IgD-negative memory B cell (primary cell): ENCODE measurements at regions not wholly inside any gene's neighbourhood (a gene's known extent, or its start where the extent isn't known, plus 50 kb on each side); places are given as distances from the start of the nearest gene placed in this dataset.
"Not testable (repeated sequence)": the region's sequence is repeated elsewhere in the genome, so short reads cannot be mapped to it uniquely, and the experiment has no call there.

ENCODE experiments used
- H3K27ac Mint-ChIP-seq, 3 donors: one replicate each; pipeline ENCODE4 v1.8.0; 2020 to 2022; ENCODE audit warnings: mild to moderate bottlenecking in 3 of 3, mixed read lengths in 3 of 3, moderate library complexity in 1 of 3
- H3K27me3 Mint-ChIP-seq: one replicate; pipeline ENCODE4 v1.8.0; 2021; ENCODE audit warnings: mixed read lengths
- H3K36me3 Mint-ChIP-seq: one replicate; pipeline ENCODE4 v1.8.0; 2020; ENCODE audit warnings: mild to moderate bottlenecking, mixed read lengths
- H3K4me1 Mint-ChIP-seq, 3 donors: one replicate each; pipeline ENCODE4 v1.8.0; 2020 to 2022; ENCODE audit warnings: mixed read lengths in 3 of 3, mild to moderate bottlenecking in 1 of 3
- H3K4me3 Mint-ChIP-seq, 4 donors: one replicate each; pipeline ENCODE4 v1.8.0; 2020 to 2022; ENCODE audit warnings: mild to moderate bottlenecking in 4 of 4, mixed read lengths in 4 of 4, moderate library complexity in 3 of 4
- H3K9me3 Mint-ChIP-seq, 3 donors: one replicate each; pipeline ENCODE4 v1.8.0; 2020 to 2021; ENCODE audit warnings: mixed read lengths in 3 of 3, mild to moderate bottlenecking in 1 of 3

DNA sequence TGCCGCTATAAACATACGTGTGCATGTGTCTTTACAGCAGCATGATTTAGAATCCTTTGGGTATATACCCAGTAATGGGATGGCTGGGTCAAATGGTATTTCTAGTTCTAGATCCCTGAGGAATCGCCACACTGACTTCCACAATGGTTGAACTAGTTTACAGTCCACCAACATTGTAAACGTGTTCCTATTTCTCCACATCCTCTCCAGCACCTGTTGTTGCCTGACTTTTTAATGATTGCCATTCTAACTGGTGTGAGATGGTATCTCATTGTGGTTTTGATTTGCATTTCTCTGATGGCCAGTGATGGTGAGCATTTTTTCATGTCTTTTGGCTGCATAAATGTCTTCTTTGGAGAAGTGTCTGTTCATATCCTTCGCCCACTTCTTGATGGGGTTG, 121.1 kb downstream of the CRYBB2 start:
- not testable (repeated sequence) for H3K4me1 Mint-ChIP-seq, H3K4me3 Mint-ChIP-seq, H3K27ac Mint-ChIP-seq, H3K27me3 Mint-ChIP-seq, H3K9me3 Mint-ChIP-seq, H3K36me3 Mint-ChIP-seq

DNA sequence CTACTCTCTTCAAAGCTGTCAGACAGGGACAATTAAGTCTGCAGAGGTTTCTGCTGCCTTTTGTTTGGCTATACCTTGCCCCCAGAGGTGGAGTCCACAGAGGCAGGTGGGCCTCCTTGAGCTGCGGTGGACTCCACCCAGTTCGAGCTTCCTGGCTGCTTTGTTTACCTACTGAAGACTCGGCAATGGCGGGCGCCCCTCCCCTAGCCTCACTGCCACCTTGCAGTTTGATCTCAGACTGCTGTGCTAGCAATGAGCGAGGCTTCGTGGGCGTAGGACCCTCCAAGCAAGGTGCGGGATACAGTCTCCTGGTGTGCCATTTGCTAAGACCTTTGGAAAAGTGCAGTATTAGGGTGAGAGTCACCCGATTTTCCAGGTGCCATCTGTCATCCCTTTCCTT, 124.9 kb downstream of the CRYBB2 start:
- not testable (repeated sequence) for H3K9me3 Mint-ChIP-seq, H3K4me3 Mint-ChIP-seq, H3K27ac Mint-ChIP-seq, H3K36me3 Mint-ChIP-seq, H3K27me3 Mint-ChIP-seq, H3K4me1 Mint-ChIP-seq

DNA sequence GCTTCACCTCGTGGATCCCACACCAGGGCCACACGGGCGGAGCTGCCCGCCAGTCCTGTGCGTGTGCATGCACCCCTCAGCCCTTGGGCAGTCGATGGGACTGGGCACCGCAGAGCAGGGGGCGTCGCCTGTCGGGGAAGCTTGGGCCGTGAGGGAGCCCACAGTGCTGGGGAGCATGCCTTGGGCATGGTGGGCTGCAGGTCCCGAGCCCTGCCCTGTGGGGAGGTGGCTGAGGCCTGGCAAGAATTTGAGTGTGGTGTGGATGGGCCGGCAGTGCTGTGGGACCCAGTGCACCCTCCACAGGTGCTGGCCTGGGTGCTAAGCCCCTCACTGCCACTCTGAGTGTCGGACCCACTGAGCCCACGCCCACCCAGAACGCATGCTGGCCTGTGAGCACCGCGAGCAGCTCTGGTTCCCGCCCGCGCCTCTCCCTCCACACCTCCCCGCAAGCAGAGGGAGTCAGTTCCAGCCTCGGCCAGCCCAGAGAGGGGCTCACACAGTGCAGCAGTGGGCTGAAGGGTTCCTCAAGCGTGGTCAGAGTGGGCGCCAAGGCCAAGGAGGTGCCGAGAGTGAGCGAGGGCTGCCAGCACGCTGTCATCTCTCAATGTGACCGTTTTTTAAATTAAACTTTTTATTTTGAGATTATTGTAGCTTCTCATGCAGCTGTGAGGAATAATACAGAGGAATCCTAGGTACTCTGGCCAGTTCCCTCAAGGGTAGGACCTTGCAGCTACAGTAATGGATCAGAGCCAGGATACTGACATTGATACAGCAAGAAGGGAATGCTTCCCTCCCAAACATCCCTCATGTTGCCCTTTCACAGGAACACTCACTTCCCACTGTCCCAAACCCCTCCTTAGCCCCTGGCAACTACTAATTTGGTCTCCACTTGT, 127.7 kb downstream of the CRYBB2 start:
- no peaks in the 10 kb centered on the region for H3K4me1 Mint-ChIP-seq
- peaks cover 0 to 2% (median 0%) of the 10 kb centered on the region in 3 donors for H3K9me3 Mint-ChIP-seq
- H3K36me3 Mint-ChIP-seq = peaks cover 13% of the 10 kb centered on the region
- no peaks in the 10 kb centered on the region for H3K27me3 Mint-ChIP-seq
- H3K4me3 Mint-ChIP-seq = no peak overlapping the region
- H3K27ac Mint-ChIP-seq = no peak overlapping the region

DNA sequence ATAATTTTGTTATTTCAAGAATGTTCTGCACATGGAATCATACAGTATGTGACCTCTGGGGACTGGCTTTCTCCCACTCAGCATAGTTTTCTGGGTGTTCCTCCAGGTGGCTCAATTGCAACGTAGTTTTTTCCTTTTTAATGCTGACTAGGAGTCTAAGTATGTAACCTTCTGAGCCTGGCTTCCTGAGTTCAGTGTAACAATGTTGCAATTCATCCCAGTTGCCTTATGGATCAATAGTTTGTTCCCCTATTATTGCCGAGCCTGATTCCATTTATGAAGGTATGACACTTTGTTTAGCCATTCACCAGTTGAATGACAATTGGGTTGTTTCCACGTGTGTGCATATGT, 128.3 kb downstream of the CRYBB2 start:
- Mint-ChIP-seq H3K36me3 (peaks cover 15% of the 10 kb centered on the region), H3K27me3 (no peaks in the 10 kb centered on the region), H3K4me3 (no peak overlapping the region), H3K4me1 (no peaks in the 10 kb centered on the region), H3K27ac (no peak overlapping the region), H3K9me3 (peaks cover 0 to 2% (median 0%) of the 10 kb centered on the region in 3 donors)

DNA sequence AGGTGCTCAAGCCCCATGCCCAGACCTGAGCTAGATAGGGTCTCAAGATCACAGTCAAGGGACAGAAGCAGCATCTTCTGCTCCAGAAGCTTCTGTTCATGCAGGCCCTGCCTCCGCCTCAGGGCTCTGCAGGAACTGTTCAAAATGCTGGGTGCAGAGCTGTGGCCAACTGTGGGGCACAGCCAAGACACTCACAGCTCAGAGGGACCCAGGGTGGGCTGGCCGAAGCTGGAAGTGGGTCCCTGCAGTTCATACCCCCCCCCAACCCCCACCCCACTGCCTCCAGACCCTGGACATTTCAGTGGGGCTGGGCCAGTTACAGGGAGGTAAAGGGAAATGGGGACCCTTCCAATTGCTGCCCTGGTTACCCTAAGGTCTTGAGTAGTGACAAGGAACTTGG, 129.0 kb downstream of the CRYBB2 start:
- H3K27ac Mint-ChIP-seq = no peak overlapping the region
- H3K9me3 Mint-ChIP-seq = peaks cover 0 to 2% (median 0%) of the 10 kb centered on the region in 3 donors
- peaks cover 15% of the 10 kb centered on the region for H3K36me3 Mint-ChIP-seq
- H3K27me3 Mint-ChIP-seq = no peaks in the 10 kb centered on the region
- no peaks in the 10 kb centered on the region for H3K4me1 Mint-ChIP-seq
- no peak overlapping the region for H3K4me3 Mint-ChIP-seq

DNA sequence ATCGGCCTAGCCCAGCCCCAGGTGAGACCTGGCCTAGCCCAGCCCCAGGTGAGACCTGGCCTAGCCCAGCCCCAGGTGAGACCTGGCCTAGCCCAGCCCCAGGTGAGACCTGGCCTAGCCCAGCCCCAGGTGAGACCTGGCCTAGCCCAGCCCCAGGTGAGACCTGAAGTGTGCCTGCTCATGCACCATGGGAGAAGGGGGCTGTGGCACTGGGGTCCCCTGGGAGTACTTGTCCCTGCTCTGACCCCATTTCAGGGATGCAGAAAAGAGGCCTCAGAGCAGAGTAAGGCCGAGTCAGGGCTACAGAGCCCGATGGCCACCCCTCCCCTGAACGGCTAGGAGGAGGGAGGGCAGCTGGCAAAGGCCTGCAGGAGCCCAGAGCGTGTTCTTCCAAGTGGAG, 129.6 kb downstream of the CRYBB2 start:
- H3K9me3 Mint-ChIP-seq, H3K27me3 Mint-ChIP-seq, H3K4me1 Mint-ChIP-seq, H3K27ac Mint-ChIP-seq, H3K4me3 Mint-ChIP-seq: not testable (repeated sequence)
- peaks cover 15% of the 10 kb centered on the region for H3K36me3 Mint-ChIP-seq

DNA sequence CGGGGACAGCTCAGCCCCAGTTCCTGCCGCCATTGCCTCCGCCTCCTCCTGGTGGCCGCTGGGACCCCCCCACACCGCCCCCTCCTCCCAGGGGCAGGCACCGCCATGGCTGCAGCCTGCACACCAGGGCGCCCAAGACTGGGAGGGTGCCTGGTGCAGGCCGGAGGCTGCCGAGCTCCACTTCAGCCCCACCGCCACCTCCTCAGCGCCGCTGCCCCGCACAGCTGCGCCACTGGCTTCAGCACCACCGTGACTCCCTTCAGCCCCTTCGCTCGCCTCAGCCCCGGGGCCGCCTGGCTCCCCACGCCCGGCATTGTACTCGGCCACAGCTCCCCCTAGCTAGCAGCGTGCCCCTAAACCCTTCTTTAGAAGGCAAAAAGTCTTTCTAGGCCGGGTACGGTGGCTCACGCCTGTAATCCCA, 131.1 kb downstream of the CRYBB2 start:
- Mint-ChIP-seq H3K27me3 (no peaks in the 10 kb centered on the region), H3K9me3 (no peaks in the 10 kb centered on the region), H3K36me3 (peaks cover 17% of the 10 kb centered on the region), H3K4me1 (no peaks in the 10 kb centered on the region), H3K27ac (no peak overlapping the region), H3K4me3 (no peak overlapping the region)

DNA sequence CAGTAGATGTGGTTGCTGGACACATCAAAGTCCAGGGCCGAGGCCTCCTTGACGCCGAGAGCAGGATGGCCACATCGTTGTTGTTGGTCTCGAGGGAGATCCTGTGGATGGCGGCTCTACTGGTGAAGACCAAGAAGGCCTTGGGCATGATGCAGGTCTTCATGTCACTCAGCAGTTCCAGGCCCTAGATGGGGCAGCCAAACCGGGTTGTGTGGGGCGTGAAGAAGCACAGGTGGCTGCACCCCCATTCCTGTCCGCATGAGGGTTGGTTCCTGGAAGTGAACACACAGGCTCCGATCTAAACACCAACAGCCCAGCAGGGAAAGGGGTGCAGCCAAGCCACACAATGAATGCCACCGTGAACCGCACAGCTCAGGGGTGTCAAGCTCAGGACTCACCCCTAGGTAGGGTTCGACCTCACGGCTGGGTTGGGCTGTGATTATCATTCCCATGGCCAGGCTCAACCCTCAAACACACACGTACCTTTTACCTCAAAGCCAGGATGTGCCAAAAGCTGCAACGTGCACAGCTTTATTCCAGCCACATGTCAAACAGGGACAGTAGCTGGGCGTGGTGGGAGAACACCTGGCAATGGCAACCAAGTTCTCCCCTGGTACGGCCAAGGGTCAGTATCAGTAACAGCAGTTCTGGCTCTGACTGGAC, 132.3 kb downstream of the CRYBB2 start:
- H3K9me3 Mint-ChIP-seq = no peaks in the 10 kb centered on the region
- H3K27me3 Mint-ChIP-seq = no peaks in the 10 kb centered on the region
- H3K36me3 Mint-ChIP-seq = peaks cover 20% of the 10 kb centered on the region
- H3K4me3 Mint-ChIP-seq = no peak overlapping the region
- no peaks in the 10 kb centered on the region for H3K4me1 Mint-ChIP-seq
- H3K27ac Mint-ChIP-seq = no peak overlapping the region

DNA sequence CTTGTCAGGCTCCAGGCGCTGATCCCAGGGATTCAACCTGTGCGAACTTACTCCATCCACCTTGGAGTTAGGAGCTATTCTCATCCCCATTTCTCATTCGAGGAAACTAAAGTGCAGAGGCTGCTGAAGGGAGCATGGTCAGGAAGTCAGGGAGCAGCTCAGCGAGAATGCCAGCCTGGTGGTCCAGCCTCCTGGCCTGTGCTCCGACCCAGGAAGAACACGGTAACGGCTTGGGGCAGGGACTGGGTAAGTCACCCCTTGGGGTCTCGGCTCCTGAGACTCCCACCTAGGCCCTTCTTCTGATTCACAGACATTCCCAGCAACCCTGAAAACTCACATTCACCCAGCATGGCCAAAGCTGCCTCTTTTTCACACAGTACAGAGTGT, 132.8 kb downstream of the CRYBB2 start:
- Mint-ChIP-seq H3K9me3 (no peaks in the 10 kb centered on the region), H3K27me3 (no peaks in the 10 kb centered on the region), H3K36me3 (peaks cover 22% of the 10 kb centered on the region), H3K4me1 (no peaks in the 10 kb centered on the region), H3K4me3 (no peak overlapping the region), H3K27ac (peak overlapping the region in 1 of 3 donors; percentile 47)

DNA sequence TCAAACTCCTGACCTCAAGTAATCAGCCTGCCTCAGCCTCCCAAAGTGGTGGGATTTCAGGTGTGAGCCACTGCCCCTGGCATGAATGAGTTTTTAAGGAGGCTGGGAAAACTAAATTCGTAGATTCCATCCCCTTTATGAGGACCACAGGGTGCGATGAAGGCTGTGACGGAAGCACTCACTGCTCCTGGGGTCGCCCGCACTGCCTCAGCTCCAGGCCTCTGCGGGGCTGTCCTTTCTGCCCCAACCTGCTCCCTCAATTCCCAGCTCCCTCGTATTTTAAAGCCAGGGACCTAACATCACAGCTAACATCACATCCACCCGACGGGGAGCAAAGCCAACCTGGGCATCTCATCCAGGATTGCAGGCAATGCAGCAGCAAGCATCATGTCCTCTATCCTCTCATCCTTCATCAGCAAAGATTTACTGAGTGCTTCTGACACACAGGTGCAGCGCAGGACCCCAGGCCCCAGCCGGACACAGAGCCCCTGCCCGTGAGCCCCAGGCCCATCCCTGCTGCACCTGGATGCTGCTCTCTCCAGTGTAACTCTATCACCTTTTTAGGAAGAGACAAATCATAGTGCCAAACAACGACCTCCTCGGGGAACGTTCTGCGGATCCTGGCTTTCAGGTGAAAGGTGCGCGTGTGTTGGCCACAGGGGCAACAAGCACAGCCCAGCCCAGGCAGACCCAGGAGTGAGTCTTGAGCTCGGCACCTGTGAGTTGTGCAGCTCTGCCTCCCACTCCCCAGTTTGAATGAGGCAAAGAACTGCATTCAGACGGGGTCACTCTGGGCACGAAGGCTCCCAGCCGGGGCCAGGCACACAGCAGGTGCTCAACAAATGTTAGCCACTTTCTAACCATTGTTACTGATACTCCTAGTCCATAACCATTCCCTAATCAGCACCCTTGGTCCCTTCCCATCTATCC, 134.3 kb downstream of the CRYBB2 start:
- peak overlapping the region in 1 of 4 donors; percentile 31 for H3K4me3 Mint-ChIP-seq
- H3K27ac Mint-ChIP-seq = peak overlapping the region in 1 of 3 donors; percentile 89
- H3K27me3 Mint-ChIP-seq = no peaks in the 10 kb centered on the region
- H3K4me1 Mint-ChIP-seq = no peaks in the 10 kb centered on the region
- H3K9me3 Mint-ChIP-seq = no peaks in the 10 kb centered on the region
- peaks cover 22% of the 10 kb centered on the region for H3K36me3 Mint-ChIP-seq

DNA sequence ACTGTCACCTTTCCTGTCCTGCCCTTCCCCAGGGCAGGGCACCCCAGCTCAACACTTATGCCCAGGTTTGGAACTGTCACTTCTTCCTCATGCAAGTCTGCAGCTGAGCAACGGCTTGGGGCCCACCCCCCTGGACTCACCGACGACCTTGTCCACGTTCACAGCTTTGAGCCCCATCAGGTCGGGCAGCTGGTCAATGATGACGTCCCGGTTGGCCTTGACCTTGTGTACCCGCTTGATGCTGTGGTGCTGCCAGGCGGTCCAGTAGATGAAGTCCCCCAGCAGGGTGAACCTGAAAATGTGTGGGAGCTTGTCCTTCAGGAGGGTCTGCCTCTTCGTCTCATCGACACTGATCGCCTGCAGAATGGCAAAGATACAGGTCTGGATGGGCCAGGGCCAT, 135.0 kb downstream of the CRYBB2 start:
- H3K9me3 Mint-ChIP-seq = no peaks in the 10 kb centered on the region
- no peaks in the 10 kb centered on the region for H3K27me3 Mint-ChIP-seq
- H3K4me3 Mint-ChIP-seq = no peak overlapping the region
- peaks cover 21% of the 10 kb centered on the region for H3K36me3 Mint-ChIP-seq
- peak overlapping the region in 1 of 3 donors; percentile 89 for H3K27ac Mint-ChIP-seq
- H3K4me1 Mint-ChIP-seq = no peaks in the 10 kb centered on the region

DNA sequence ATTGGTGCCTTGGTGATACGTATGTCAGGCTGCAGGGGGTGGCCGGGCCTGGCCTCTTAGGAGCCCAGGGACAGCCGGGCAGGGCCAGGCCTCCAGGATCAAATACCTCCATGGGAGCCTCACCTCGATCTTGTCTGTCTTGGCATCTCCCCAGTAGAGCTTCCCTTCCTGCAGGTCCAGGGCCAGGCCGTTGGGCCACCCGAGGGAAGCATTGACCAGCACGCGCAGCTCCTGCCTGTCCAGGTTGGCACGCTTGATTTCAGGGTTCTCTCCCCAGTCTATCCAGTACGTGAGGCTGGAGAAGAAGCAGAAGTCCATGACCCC, 137.7 kb downstream of the CRYBB2 start:
- no peak overlapping the region for H3K4me3 Mint-ChIP-seq
- peaks cover 11% of the 10 kb centered on the region for H3K36me3 Mint-ChIP-seq
- no peaks in the 10 kb centered on the region for H3K27me3 Mint-ChIP-seq
- no peaks in the 10 kb centered on the region for H3K4me1 Mint-ChIP-seq
- H3K27ac Mint-ChIP-seq = no peak overlapping the region
- H3K9me3 Mint-ChIP-seq = no peaks in the 10 kb centered on the region

DNA sequence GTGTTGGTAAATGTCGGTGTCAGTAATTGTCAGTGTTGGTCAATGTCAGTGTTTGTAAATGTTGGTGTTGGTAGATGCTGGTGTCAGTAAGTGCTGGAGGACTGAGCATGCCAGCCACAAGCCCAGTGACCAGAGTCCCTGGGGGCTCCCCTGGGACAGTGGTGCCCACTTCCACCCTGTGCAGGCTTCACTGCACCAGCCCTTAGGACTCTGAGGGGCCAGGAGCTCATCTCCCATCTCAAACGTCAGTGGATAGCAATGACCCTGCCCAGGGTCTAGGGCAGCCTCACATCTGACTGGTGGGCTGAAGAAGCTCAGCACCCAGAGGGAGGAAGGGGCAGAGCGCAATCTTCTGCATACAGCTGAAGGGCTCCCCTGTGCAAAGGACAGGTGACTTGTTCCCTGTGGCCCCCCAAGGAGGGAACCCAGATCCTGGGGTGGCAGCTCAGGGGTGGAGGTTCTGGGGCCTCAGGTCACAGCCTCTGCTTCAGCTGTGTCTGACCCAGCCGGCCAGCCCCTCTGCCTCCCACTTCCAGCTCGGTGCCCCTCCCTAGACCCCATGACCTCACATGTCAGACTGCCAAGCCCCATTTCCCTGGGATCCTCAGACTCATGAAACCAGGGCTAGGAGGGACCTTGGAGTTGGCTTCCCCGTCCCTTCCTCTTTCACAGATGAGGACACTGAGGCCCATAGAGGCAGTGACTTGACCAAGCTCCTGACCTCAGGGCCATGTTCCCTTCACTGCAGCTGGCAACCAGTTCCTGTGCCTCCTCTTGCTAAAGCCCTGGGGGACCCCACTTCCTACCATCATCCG, 138.4 kb downstream of the CRYBB2 start:
- H3K36me3 Mint-ChIP-seq = peaks cover 9% of the 10 kb centered on the region
- no peak overlapping the region for H3K4me3 Mint-ChIP-seq
- H3K9me3 Mint-ChIP-seq = no peaks in the 10 kb centered on the region
- no peaks in the 10 kb centered on the region for H3K27me3 Mint-ChIP-seq
- peaks cover 0 to 1% (median 0%) of the 10 kb centered on the region in 3 donors for H3K4me1 Mint-ChIP-seq
- no peak overlapping the region for H3K27ac Mint-ChIP-seq

DNA sequence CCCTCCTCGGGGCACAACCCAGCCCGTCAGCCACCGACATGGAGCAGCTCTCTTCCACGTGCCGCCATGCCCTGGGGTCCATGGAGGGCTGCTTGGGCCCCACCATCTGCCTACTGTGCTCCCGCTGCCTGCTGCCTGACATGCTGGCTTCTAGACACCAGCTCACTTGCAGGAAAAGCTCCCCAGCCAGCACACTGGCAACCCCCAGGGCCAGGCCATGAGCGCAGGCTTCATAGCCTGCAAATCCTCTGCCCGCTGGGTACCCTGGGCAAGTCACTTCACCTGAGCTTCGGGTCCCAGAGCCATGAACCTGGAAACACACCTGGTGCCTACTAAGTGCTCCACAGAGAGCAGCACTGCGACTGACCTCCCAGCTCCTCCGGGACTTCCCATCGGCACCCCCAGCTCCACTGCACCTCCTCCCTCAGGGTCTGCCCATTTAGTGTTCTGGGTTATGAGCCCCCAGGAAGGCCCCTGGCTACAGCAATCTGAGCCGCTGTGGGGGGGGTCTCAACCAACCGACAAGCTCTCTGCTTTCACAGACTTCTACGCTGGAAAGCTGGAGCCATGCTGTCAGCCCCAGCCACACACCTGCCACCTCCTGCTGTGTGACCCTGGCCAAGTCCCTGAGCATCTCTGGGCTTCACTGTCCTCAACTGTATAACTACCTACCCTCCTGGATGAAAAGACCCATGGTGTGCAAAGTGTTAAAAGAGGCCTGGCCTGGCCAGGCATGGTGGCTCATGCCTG, 139.2 kb downstream of the CRYBB2 start:
- H3K27me3 Mint-ChIP-seq = no peaks in the 10 kb centered on the region
- peaks cover 0 to 6% (median 0%) of the 10 kb centered on the region in 3 donors for H3K4me1 Mint-ChIP-seq
- no peaks in the 10 kb centered on the region for H3K9me3 Mint-ChIP-seq
- H3K4me3 Mint-ChIP-seq = no peak overlapping the region
- H3K36me3 Mint-ChIP-seq = peaks cover 9% of the 10 kb centered on the region
- H3K27ac Mint-ChIP-seq = no peak overlapping the region
